A204.1 (cell line): ENCODE measurements at regions not wholly inside any gene's neighbourhood (a gene's known extent, or its start where the extent isn't known, plus 50 kb on each side); places are given as distances from the start of the nearest gene placed in this dataset.
"Not testable (repeated sequence)": the region's sequence is repeated elsewhere in the genome, so short reads cannot be mapped to it uniquely, and the experiment has no call there.

ENCODE experiments used
- FAIRE-seq: peaks from 2 replicates; lab custom pipeline; 2012; peaks lifted over from hg19 to GRCh38; lab: Jason Lieb, UNC

GRCh38 chr5:174981416-174981815, 257.0 kb downstream of the MSX2 start:
- no peak for FAIRE-seq

DNA sequence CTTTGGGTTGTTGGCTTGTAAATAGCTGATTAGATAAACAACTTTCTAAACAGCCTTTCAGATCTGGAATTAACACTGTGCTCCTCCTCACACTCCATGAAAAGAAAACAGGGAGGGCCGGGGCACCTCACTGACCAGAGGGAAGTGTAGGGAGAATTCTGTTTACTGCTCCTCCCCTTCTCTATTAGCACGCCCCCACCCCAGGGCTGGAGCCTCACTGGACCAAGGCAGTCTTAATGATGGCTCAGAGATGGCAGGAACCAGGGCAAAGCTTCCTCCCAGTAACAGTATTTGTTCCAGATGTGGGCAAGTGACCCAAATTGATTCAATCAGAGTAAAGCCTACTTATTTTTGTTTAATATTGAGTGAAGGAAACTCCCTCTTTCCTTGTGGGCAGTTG, 256.6 kb downstream of the MSX2 start:
- no peak for FAIRE-seq

DNA sequence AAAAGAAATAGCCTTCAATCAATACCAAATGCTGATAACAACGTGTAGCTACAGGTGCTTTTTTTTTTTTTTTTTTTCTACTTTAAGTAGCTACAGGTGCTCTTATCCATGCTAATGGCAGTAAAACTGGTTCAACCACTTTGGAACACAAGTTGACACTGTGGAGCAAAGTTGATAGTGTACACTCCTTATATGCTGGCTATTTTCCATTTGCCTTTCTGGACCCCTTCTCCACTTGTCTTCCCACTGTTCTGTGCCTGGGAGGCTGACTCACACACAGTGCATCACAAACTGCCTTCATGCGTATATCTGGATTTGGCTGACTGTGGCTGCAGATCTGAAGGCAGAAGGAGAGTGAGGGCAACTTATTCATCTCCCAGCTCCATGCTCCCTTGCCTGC, 247.9 kb downstream of the MSX2 start:
- FAIRE-seq, result no peak

- FAIRE-seq, result no peak
Measured at GRCh38 chr5:174971210-174971609, 246.8 kb downstream of the MSX2 start.

DNA sequence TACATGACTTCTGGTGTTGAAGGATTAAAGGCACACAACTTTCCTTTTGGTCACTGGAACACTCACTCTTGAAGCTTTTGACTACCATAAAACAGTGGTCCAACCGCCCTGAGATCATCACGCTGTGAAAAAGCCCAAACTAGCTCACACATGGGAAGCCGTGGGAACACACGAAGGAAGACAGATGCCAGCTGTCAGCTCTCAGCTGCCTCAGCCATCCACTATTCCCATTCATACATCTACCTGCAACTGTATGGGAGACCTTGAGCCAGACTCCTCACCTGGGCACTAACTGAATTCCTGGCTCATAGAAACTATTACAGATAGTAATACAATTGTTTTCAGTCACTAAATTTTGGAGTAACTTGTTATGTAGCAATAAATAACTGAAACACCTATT, 246.1 kb downstream of the MSX2 start:
- FAIRE-seq, result no peak

GRCh38 chr5:174953871-174954270, 229.5 kb downstream of the MSX2 start:
- no peak for FAIRE-seq

- FAIRE-seq, result no peak
Measured at GRCh38 chr5:174951151-174951780, 226.9 kb downstream of the MSX2 start.

GRCh38 chr5:174947548-174947947, 223.2 kb downstream of the MSX2 start:
- FAIRE-seq, result no peak

- FAIRE-seq, result no peak
Measured at GRCh38 chr5:174945853-174946252, 221.5 kb downstream of the MSX2 start.

DNA sequence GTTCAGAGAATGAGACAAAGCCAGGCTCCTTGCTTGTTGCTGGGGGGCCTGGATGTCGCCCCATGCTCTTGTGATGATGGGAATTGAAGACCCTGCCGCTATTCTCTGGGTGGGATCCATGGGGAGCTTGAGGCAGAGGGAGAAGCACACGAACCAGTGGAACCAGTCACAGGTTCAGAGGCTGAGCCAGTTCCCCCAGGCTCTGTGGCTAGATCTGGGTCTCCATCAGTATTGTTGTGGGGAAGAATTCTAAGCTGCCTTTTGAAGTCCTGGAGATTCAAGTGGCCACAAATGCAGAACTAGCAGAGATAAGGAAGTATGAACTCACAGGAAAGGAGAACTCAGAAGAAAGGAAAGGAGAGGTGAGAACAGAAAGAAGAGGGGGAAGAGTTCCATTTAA, 219.4 kb downstream of the MSX2 start:
- FAIRE-seq, result no peak

GRCh38 chr5:174943002-174943401, 218.6 kb downstream of the MSX2 start:
- not testable (repeated sequence) for FAIRE-seq

DNA sequence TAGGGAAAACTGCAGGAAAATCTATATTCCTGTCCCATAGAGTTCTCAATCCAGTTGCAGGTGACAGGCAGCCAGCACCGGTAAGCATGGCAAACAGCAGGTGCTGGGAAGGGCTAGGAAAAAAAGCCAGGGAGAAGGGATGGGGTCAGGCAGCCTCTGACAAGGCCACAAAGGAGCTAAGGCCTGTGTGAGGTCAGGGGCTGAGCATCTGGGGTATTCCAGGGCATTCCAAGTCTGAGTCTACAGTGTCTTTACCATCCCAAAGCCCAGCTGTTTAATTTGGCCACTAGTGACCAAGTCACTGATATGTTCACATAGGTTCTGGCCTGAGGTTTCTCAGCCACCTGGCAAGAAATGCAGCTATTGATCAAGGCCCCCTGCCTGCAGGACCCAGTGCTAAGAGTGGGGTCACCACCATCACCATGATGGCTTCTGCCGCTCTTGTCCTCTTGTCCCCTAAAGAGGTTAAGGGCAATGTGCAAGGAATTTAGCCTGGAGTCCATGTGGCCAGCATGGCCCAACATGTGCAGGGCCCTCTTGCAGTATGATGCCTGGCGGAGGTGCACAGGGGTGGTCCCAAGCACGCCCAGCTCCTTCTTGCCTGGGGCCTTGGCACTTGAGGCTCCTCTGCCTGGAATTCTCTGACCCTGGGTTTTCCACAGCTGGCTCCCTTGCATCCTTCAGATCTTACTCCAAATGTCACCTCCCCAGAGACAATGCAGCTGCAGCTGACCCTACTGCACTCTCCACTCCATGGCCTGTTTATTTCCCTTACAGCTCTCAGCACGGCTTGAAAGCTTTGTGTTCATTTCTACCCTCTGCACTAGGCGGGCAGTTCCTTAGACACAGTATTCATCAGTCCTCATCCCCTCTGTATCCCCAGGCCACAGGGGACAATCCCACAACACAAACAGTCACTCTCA, 213.1 kb downstream of the MSX2 start:
- FAIRE-seq, result no peak

DNA sequence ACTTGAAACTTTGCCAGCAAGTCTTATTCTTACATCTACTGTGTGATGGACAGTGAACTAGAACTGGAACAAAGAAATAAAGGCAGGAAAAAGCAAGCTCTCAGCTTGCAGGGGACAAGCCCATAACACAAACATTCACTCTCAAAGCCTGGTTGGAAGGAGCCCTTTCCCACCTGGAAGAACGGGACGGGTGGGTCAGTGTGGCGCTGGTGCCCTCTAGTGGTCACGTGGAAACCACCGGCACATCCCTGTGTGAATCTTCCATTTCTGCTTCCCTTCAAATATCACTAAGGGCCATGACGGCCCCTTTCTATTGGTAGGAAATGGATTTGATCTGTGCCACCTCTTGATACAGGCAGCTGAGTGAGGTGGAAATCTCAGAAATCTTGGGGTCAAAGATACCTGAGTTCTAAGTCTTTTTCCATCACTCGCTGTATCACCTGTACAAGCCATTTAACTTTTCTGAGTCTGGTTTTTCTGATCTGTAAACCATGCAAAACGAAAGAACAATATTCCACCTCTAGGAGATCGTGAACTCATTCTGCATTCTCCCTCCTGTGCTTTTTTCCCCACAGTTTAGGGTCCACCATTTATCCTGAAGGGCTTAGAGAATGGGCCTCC, 211.6 kb downstream of the MSX2 start:
- FAIRE-seq, result no peak

DNA sequence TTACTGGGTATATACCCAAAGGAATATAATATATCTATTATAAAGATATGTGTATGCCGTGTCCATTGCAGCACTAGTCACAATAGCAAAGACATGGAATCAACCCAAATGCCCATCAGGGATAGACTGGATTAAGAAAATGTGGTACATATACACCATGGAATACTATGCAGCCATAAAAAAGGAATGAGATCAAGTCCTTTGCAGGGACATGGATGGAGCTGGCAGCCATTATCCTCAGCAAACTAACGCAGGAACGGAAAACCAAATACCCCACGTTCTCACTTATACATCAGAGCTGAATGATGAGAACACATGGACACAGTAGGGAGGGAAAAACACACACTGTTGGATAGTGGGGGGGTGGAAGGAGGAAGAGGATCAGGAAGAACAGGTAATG, 206.7 kb downstream of the MSX2 start:
- not testable (repeated sequence) for FAIRE-seq

GRCh38 chr5:174925586-174925985, 201.2 kb downstream of the MSX2 start:
- no peak for FAIRE-seq

DNA sequence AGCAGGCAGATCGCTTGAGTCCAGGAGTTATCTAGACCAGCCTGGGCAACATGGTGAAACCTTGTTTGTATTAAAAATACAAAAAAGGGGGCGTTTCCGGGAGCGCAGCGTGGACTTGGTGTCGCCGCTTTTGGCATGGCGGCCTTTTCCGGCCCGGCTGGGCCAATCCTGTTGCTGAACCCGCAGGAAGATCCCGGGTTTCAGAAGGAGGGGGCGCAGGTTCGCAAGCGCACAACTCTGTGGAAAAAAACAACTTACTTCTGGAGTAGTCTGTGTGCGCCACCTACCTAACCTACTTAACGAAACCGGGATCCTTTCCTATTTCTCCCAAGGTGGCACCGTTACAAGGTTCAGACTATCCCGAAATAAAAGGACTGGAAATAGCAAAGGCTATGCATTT, 198.6 kb downstream of the MSX2 start:
- no peak for FAIRE-seq

DNA sequence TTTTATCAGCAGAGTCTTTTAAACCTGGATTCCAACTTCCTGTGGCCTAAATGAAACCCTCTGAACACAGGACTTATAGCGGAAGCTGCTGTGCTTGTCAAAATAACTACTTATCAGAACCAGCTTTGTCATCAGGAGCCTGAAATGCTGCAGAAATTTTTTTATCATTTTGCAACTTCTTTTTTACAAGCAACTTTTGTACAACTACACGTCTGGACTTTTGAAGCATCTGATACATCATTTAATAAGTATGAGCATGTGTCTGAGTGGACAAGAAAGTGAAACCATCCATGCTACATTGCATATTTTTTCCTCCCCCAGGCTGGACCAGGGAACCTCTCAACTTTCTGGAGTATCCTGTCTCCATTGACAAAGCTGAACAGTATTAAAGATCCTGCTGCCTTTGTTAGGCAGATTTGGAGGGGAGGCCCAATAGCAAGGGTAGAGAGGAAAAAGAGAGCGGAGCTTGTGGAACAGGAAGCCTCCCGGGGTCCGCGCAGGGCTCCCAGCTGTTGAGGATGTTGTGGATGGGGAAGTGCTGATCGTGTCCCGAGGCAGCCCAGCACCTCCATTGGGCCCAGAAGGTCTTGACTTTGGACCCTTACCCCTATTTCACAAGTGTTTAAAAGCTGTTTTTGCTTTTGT, 196.6 kb downstream of the MSX2 start:
- FAIRE-seq, result no peak

DNA sequence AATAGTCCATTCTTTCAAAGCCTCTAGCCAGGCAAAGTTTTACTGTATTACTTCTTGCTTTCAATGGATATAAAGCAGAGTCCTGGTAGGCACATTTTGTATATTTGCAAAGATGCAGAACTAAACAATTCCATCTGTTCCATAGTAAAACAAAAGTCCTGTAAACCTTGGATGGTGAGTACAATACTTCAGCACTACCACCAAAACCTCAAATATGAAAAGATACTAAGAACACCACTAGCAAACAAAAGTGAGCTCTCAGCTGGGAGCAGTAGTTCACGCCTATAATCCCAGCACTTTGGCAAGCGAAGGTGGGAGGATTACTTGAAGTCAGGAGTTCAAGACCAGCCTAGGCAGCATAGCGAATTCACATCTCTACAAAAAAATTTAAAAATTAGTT, 195.0 kb downstream of the MSX2 start:
- FAIRE-seq, result no peak

DNA sequence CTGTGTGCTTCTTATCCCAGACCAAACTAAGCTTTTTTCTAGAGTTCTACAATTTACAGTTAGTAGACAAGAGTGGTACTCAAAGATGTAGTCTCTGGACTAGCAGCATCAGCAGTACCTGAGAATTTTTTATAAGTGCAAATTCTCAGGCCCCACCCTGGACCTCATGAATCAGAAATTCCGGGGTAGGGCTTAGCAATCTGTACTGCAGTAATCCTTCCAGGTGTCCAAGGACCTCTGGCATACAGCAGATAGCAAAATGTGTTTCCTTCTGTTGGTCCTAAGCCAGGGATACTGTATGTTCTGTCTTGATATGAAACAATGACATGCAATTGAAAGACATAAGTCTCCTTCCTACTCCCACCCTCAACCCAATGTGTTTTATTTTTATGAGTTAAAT, 194.3 kb downstream of the MSX2 start:
- no peak for FAIRE-seq

DNA sequence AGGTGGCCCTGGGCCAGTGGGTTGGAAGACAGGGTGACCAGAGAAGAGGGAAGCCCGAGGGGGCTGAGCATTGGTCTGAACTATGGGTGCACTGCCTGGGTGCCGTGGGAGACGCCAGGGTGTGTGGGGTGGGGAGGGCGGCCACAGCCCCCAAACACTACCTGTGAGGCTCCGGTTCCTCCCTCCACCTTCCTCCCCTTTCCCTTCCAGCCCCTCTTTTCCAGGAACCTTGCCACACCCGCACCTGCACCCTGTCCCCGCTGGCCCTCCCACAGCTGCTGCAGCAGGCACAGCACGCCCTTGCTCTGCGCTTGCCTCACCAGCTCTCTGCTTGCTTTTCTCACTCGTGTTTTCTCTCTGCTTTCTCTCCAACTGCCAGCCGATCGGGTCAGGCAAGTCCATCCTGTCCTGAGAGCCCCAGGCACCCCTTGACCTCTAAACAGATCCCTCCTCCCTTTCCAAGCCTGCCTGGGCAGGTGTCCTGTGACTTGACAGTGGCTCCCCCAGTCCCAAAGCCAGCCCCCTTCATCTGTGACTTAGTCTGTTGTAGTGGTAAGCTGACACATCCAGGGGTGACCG, 193.7 kb downstream of the MSX2 start:
- FAIRE-seq, result no peak

DNA sequence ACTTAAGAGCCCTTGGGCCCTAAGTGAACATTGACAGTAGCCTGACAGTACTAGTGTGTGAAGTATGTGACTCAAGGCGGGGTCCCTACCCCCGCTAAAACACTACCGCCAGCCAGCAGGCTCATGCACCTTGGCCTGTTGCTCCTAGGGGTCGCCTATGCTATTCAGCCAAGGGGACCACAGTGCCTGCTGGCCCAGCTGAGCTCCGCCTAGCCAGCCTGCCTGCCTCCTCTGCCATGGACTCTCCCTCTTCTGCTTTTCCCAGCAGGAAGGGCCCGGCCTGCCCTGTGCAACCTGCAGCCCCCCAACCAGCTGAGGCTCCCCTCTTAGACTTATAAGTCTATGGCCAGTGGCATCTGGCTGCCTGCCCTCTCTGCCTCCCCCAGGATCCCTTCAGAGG, 193.1 kb downstream of the MSX2 start:
- not testable (repeated sequence) for FAIRE-seq

GRCh38 chr5:174916924-174917323, 192.5 kb downstream of the MSX2 start:
- FAIRE-seq, result not testable (repeated sequence)
